ENCODE measurements at regions not wholly inside any gene's neighbourhood (a gene's known extent, or its start where the extent isn't known, plus 50 kb on each side); places are given as distances from the start of the nearest gene placed in this dataset.

GRCh38 chr21:21969211-21969610 is 971.0 kb downstream of the NCAM2 start:
- TF ChIP-seq CTCF (IDR thresholded peaks at IDR 0.05) (no peak), POLR2A (IDR thresholded peaks at IDR 0.05) (no peak)

All from uterus (tissue), 2 donors.